ENCODE measurements at regions not wholly inside any gene's neighbourhood (a gene's known extent, or its start where the extent isn't known, plus 50 kb on each side); places are given as distances from the start of the nearest gene placed in this dataset.

GRCh38 chr1:242966892-242967291 lies 288.2 kb downstream of the CEP170 start (continued):
- TF ChIP-seq BRCA1 (IDR thresholded peaks at IDR 0.05; ENCODE audit: low read depth, low read length), result no peak
- TF ChIP-seq KDM1A (IDR thresholded peaks at IDR 0.05; ENCODE audit: borderline replicate concordance, low read length), result no peak
- no peak for TF ChIP-seq SUZ12 (IDR thresholded peaks at IDR 0.05; ENCODE audit: low read length)
- no peak for TF ChIP-seq EGR1 (IDR thresholded peaks at IDR 0.05; ENCODE audit: borderline replicate concordance, low read depth, low read length)
- TF ChIP-seq ASH2L (IDR thresholded peaks at IDR 0.05; ENCODE audit: low read length), result no peak
- TF ChIP-seq MAFK (IDR thresholded peaks at IDR 0.05; ENCODE audit: low read depth, low read length), result no peak
- no peak for TF ChIP-seq ATF3 (IDR thresholded peaks at IDR 0.05; ENCODE audit: insufficient read depth, low read depth, low read length)
- no peak for TF ChIP-seq CHD1 (IDR thresholded peaks at IDR 0.05; ENCODE audit: low read depth, low read length)
- TF ChIP-seq CREB1 (IDR thresholded peaks at IDR 0.05), result no peak
- no peak for TF ChIP-seq JUND (IDR thresholded peaks at IDR 0.05; ENCODE audit: low read length)
- no peak for TF ChIP-seq BACH1 (IDR thresholded peaks at IDR 0.05; ENCODE audit: low read length)
- TF ChIP-seq E2F6 (IDR thresholded peaks at IDR 0.05), result no peak
- TF ChIP-seq TAF7 (optimal IDR thresholded peaks at IDR 0.05; ENCODE audit: borderline replicate concordance, low read depth, low read length), result no peak
- no peak for TF ChIP-seq MAX (IDR thresholded peaks at IDR 0.05)
- no peak for TF ChIP-seq RFX5 (IDR thresholded peaks at IDR 0.05; ENCODE audit: borderline replicate concordance, low read depth, low read length)
- TF ChIP-seq CTCF (IDR thresholded peaks at IDR 0.05; ENCODE audit: control extremely low read depth in 1 of 3, insufficient read depth in 1 of 3, low read depth in 1 of 3, low read length in 3 of 3), result no peak
